GM21360 (cell line): ENCODE measurements at regions not wholly inside any gene's neighbourhood (a gene's known extent, or its start where the extent isn't known, plus 50 kb on each side); places are given as distances from the start of the nearest gene placed in this dataset.

Experiments
- ATAC-seq: cut with Tn5 transposase; IDR thresholded peaks from one replicate; pipeline ENCODE4 v1.9.1; 2021; ENCODE audit warnings: mild to moderate bottlenecking, moderate library complexity; ENCODE audit not compliant: unreplicated experiment

- ATAC-seq: no peak
Observed at GRCh38 chr2:147520817-147521216, 324.0 kb upstream of the ACVR2A start.

GRCh38 chr2:147519178-147519577, 325.7 kb upstream of the ACVR2A start:
- ATAC-seq: no peak

GRCh38 chr2:147515213-147515612, 329.6 kb upstream of the ACVR2A start:
- ATAC-seq: no peak

GRCh38 chr2:147512206-147512605, 332.6 kb upstream of the ACVR2A start:
- no peak for ATAC-seq

- no peak for ATAC-seq
Observed at GRCh38 chr2:147511491-147511948, 333.3 kb upstream of the ACVR2A start.

- no peak for ATAC-seq
Observed at GRCh38 chr2:147509821-147510220, 335.0 kb upstream of the ACVR2A start.

- ATAC-seq: no peak
Observed at GRCh38 chr2:147506889-147507288, 337.9 kb upstream of the ACVR2A start.

GRCh38 chr2:147502711-147503290, 342.0 kb upstream of the ACVR2A start:
- ATAC-seq: no peak

- ATAC-seq: no peak
Observed at GRCh38 chr2:147501968-147502367, 342.9 kb upstream of the ACVR2A start.

GRCh38 chr2:147500819-147501395, 343.9 kb upstream of the ACVR2A start:
- no peak for ATAC-seq

GRCh38 chr2:147500229-147500628, 344.6 kb upstream of the ACVR2A start:
- no peak for ATAC-seq

GRCh38 chr2:147499785-147500184, 345.0 kb upstream of the ACVR2A start:
- ATAC-seq: no peak

- no peak for ATAC-seq
Observed at GRCh38 chr2:147495734-147496133, 349.1 kb upstream of the ACVR2A start.

GRCh38 chr2:147492471-147492870, 352.4 kb upstream of the ACVR2A start:
- no peak for ATAC-seq

- ATAC-seq: no peak
Observed at GRCh38 chr2:147491506-147491905, 353.3 kb upstream of the ACVR2A start.

- ATAC-seq: no peak
Observed at GRCh38 chr2:147490401-147491261, 354.2 kb upstream of the ACVR2A start.

- ATAC-seq: no peak
Observed at GRCh38 chr2:147488472-147488871, 356.4 kb upstream of the ACVR2A start.

- ATAC-seq: no peak
Observed at GRCh38 chr2:147487978-147488289, 356.9 kb upstream of the ACVR2A start.

GRCh38 chr2:147487286-147487977, 357.4 kb upstream of the ACVR2A start:
- no peak for ATAC-seq

GRCh38 chr2:147485210-147485851, 359.5 kb upstream of the ACVR2A start:
- no peak for ATAC-seq

GRCh38 chr2:147483911-147484310, 360.9 kb upstream of the ACVR2A start:
- no peak for ATAC-seq
